A549 (cell line): ENCODE measurements at regions not wholly inside any gene's neighbourhood (a gene's known extent, or its start where the extent isn't known, plus 50 kb on each side); places are given as distances from the start of the nearest gene placed in this dataset.

ENCODE experiments used
- small RNA-seq, 6 experiments: library from RNA; depleted of rRNA; stranded (forward); fragments of <200 nt; gene quantifications; one replicate each; pipeline ENCODE3, GENCODE V24; 2012

Small RNA genes in the stretch of these regions (small RNA-seq; reads per million reads assigned to genes)
- 0 reads per million in 6 experiments for gene SNRPCP16
